ENCODE measurements at regions not wholly inside any gene's neighbourhood (a gene's known extent, or its start where the extent isn't known, plus 50 kb on each side); places are given as distances from the start of the nearest gene placed in this dataset.
"Not testable (repeated sequence)": the region's sequence is repeated elsewhere in the genome, so short reads cannot be mapped to it uniquely, and the experiment has no call there.

DNA sequence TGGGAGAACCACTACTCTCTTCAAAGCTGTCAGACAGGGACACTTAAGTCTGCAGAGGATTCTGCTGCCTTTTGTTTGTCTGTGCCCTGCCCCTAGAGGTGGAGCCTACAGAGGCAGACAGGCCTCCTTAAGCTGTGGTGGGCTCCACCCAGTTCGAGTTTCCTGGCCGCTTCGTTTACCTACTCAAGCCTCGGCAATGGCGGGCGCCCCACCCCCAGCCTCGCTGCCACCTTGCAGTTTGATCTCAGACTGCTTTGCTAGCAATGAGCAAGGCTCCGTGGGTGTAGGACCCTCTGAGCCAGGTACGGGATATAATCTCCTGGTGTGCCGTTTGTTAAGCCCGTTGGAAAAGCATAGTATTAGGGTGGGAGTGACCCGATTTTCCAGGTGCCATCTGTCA lies 267.9 kb upstream of the GRAMD2B start:
- not testable (repeated sequence) for H3K36me3 Mint-ChIP-seq; H3K27me3 Mint-ChIP-seq (ENCODE audit: low read depth in 3 of 3); H3K4me1 Mint-ChIP-seq; DNase-seq; H3K27ac Mint-ChIP-seq; H3K4me3 Mint-ChIP-seq
- H3K9me3 Mint-ChIP-seq = peaks cover 12 to 37% (median 24%) of the 10 kb centered on the region in 6 donors

DNA sequence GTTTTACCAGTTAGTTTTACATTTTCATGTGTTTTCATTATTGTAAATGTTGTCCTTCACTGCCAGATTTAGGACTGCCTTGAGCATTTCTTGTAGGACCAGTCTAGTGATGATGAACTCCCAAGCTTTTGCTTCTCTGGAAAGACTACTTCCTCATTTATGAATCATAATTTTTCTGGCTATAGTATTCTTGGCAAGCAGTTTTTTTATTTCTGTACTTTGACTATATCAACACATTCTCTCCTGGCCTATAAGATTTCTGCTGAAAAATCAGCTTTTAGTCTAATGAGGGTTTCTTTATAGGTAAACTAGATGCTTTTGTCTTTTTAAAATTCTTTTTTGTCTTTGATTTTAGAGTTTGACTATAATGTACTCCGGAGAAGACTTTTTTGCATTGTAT lies 256.8 kb upstream of the GRAMD2B start:
- H3K27me3 Mint-ChIP-seq (ENCODE audit: low read depth in 3 of 3) = no peaks in the 10 kb centered on the region
- H3K36me3 Mint-ChIP-seq = no peaks in the 10 kb centered on the region
- no peaks in the 10 kb centered on the region for H3K4me1 Mint-ChIP-seq
- H3K27ac Mint-ChIP-seq = no peak overlapping the region
- peaks cover 4 to 31% (median 22%) of the 10 kb centered on the region in 6 donors for H3K9me3 Mint-ChIP-seq
- no peak overlapping the region for H3K4me3 Mint-ChIP-seq
- no peak for DNase-seq

DNA sequence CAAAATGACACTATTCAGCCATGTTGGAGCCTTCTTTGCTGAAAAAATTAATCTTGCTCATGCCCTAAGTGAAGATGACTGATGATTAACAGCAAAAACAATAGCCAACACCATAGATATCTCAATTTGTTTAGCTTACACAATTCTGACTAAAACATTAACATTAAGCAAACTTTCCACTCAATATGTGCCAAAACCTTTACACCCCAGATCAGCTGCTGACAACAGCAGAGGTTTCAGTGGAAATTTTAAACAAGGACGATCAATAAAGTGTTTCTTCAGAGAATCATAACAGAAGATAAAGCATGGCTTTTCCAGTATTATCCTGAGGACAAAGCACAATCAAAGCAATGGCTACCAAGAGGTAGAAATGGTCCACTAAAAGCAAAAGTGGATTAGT lies 254.4 kb upstream of the GRAMD2B start:
- no peak overlapping the region for H3K27ac Mint-ChIP-seq
- DNase-seq = no peak
- no peaks in the 10 kb centered on the region for H3K36me3 Mint-ChIP-seq
- no peak overlapping the region for H3K4me3 Mint-ChIP-seq
- H3K4me1 Mint-ChIP-seq = no peaks in the 10 kb centered on the region
- H3K9me3 Mint-ChIP-seq = peaks cover 4 to 35% (median 26%) of the 10 kb centered on the region in 6 donors
- no peaks in the 10 kb centered on the region for H3K27me3 Mint-ChIP-seq (ENCODE audit: low read depth in 3 of 3)

DNA sequence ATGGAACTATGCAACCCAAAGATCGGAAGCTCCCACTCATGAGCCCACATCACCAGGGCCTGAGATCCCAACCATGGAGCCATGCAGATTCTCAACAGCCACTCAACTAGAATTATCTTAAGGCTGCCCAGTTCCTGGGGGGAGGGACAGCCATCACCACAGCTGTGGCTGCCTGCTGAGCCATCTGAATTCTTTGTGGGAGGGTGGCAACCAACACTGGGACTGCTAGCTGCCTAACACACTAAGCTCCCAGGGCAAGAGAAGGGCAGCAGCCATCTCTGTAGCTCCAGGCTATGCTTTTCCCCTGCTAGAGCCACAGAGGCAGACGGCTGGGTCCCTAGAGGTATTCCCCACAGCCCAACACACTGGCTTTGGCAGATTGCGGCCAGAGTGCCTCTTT lies 251.3 kb upstream of the GRAMD2B start:
- no peak for DNase-seq
- Mint-ChIP-seq H3K4me3 (no peak overlapping the region), H3K27ac (no peak overlapping the region), H3K4me1 (no peaks in the 10 kb centered on the region), H3K9me3 (peaks cover 8 to 32% (median 19%) of the 10 kb centered on the region in 6 donors), H3K27me3 (ENCODE audit: low read depth in 3 of 3) (no peaks in the 10 kb centered on the region), H3K36me3 (no peaks in the 10 kb centered on the region)

DNA sequence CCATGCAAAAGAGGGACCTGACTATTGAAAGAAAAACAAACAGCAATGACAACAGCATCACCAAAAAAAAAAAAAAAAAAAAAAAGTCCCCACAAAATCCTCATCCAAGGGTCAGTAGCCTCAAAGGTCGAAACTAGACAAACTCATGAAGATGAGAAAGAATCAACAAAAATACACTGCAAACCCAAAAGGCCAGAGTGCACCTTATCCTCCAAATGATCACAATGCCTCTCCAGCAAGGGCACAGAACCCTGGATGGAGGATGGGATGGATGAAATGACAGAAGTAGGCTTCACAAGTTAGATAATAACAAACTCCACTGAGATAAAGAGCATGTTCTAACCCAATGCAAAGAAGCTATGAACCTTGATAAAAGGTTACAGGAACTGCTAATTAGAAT lies 250.4 kb upstream of the GRAMD2B start:
- no peak for DNase-seq
- Mint-ChIP-seq H3K4me3 (no peak overlapping the region), H3K27ac (no peak overlapping the region), H3K36me3 (no peaks in the 10 kb centered on the region), H3K27me3 (ENCODE audit: low read depth in 3 of 3) (no peaks in the 10 kb centered on the region), H3K9me3 (peaks cover 7 to 26% (median 14%) of the 10 kb centered on the region in 6 donors), H3K4me1 (no peaks in the 10 kb centered on the region)

DNA sequence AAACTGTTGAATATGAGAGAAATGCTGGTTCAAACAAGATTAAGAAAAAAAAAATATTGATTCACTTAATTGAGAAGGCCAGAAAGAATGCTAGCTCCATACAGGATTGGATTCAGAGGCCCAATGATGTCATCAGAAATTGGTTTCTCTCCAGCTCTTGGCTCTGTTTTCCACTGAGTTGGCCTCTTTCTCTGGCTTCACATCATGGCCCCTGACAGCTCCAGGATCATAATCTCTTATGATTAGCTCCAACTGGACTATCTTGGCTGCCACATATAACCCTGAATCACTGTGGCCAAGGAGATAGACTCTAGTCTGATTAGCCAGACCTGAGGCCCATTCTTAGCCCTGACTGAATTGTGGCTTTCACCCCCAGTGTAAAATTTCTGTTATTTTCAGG lies 244.7 kb upstream of the GRAMD2B start:
- Mint-ChIP-seq H3K36me3 (no peaks in the 10 kb centered on the region), H3K27ac (no peak overlapping the region), H3K9me3 (peaks cover 0 to 14% (median 4%) of the 10 kb centered on the region in 6 donors), H3K4me3 (no peak overlapping the region), H3K27me3 (ENCODE audit: low read depth in 3 of 3) (no peaks in the 10 kb centered on the region), H3K4me1 (no peaks in the 10 kb centered on the region)
- no peak for DNase-seq

DNA sequence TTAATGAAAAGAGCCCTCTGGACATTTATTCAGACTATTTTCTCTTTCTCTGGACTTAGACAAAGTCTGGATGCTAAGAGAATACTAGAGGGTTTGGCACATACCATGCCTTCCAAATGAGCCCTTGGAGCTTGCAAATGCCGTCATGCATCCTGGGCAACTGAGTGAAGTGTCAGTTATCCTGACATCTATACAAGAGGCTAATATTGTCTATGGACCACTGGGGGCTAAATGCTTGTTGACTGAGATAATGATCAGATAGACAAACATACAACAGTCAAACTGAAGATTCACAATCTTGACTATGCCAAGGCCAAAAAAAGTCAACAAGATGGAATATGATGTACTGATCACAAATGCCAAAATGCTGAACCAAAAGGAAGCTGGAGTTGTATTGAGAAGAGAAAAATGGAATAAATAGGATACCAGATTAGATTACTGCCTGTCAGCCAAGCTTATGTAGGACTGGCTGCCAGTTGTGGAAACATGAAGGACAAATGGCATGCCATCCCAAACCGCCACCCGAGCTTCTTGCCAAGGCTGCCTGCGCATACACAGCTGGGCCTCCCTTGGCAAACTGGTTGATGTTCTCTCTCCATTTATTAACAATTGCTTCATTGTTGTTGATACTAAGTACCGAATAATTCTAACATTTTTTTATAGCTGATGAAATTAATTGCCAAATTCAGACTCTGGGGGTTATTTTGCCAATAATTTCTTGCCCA lies 240.1 kb upstream of the GRAMD2B start:
- H3K9me3 Mint-ChIP-seq = peaks cover 0 to 10% (median 4%) of the 10 kb centered on the region in 6 donors
- H3K4me1 Mint-ChIP-seq = no peaks in the 10 kb centered on the region
- DNase-seq = no peak
- H3K4me3 Mint-ChIP-seq = no peak overlapping the region
- H3K27me3 Mint-ChIP-seq (ENCODE audit: low read depth in 3 of 3) = peaks cover 0 to 3% (median 0%) of the 10 kb centered on the region in 3 donors
- H3K36me3 Mint-ChIP-seq = no peaks in the 10 kb centered on the region
- H3K27ac Mint-ChIP-seq = no peak overlapping the region

DNA sequence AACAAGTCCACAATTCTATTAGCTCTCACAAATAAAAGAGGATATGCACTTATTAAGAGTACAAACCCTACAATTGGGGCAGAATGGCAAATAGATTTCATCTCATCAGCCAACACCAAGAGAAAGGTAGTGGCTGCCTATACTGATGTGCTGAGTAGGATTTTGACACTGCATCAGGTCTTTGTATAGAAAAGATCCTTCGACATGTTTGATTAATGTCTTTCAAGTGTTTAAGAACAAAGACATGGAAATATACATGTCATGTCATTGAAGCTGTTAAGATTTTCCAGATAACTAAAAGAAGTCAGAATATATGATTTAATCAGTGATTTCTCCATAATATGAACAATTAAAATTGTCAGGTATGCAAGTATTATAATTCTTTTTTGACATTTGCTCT lies 238.7 kb upstream of the GRAMD2B start:
- Mint-ChIP-seq H3K27me3 (ENCODE audit: low read depth in 3 of 3) (peaks cover 0 to 3% (median 0%) of the 10 kb centered on the region in 3 donors), H3K4me1 (no peaks in the 10 kb centered on the region), H3K36me3 (no peaks in the 10 kb centered on the region), H3K9me3 (peaks cover 0 to 13% (median 5%) of the 10 kb centered on the region in 6 donors), H3K4me3 (no peak overlapping the region), H3K27ac (no peak overlapping the region)
- DNase-seq = no peak

DNA sequence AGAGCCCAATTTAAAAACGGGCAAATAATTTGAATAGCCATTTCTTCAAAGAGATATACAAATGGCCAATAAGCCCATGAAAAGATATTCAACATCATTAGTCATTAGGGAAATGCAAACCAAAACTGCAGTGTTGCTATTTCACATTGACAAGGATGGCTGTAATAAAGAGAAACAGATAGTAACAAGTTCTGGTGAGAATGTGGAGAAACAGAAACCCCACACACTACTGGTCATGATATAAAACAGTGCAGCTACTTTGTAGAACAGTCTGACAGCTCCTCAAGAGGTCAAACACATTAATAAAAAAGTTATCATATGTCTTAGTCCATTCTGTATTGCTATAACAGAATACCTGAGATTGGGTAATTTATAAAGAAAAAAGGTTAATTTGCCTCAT lies 237.0 kb upstream of the GRAMD2B start:
- Mint-ChIP-seq H3K36me3 (no peaks in the 10 kb centered on the region), H3K4me1 (no peaks in the 10 kb centered on the region), H3K27ac (no peak overlapping the region), H3K9me3 (peaks cover 0 to 17% (median 5%) of the 10 kb centered on the region in 6 donors), H3K4me3 (no peak overlapping the region), H3K27me3 (ENCODE audit: low read depth in 3 of 3) (peaks cover 0 to 3% (median 0%) of the 10 kb centered on the region in 3 donors)
- DNase-seq = no peak

DNA sequence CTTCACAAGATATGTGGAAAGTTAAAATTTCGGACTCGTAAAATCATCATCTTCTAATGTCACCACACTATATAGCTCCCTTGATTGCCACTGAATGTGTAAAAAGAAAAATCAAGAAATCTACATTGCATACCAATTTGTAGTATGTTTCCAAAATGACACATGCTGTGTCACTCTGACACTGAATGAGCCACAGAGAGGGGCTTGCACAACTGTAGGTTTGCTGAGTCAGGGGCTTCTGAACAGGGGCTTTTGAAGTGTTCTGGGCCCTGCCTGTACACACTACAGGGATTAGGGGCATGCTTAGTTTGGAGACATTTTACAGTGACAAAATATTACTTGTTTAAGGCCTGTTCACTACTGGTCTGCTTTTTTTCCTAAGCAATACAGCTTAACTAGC lies 234.4 kb upstream of the GRAMD2B start:
- Mint-ChIP-seq H3K4me3 (no peak overlapping the region), H3K27me3 (ENCODE audit: low read depth in 3 of 3) (peaks cover 0 to 3% (median 0%) of the 10 kb centered on the region in 3 donors), H3K27ac (no peak overlapping the region), H3K4me1 (no peaks in the 10 kb centered on the region), H3K36me3 (no peaks in the 10 kb centered on the region), H3K9me3 (peaks cover 0 to 12% (median 6%) of the 10 kb centered on the region in 6 donors)
- DNase-seq = no peak

DNA sequence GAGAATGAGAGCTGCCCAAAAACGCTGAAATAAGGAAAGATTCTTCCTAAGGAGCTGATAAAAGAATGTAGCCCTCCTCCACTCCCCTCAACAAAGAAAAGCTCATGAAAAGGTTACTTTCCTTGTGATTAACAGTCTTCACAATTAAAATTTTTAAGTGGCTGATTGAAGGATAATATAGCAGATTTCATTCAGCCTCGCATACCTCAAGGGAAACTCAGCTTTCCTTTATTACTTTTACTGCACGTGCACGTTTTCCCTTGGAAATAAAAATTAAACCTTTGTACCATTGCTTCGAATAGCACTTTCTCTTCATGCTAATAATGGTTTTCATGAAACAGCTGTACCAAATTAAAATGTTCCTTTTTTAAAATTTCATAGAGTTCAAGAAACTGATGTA lies 234.0 kb upstream of the GRAMD2B start:
- Mint-ChIP-seq H3K4me1 (no peaks in the 10 kb centered on the region), H3K27ac (no peak overlapping the region), H3K9me3 (peaks cover 0 to 12% (median 6%) of the 10 kb centered on the region in 6 donors), H3K27me3 (ENCODE audit: low read depth in 3 of 3) (peaks cover 0 to 3% (median 0%) of the 10 kb centered on the region in 3 donors), H3K36me3 (no peaks in the 10 kb centered on the region), H3K4me3 (no peak overlapping the region)
- no peak for DNase-seq

DNA sequence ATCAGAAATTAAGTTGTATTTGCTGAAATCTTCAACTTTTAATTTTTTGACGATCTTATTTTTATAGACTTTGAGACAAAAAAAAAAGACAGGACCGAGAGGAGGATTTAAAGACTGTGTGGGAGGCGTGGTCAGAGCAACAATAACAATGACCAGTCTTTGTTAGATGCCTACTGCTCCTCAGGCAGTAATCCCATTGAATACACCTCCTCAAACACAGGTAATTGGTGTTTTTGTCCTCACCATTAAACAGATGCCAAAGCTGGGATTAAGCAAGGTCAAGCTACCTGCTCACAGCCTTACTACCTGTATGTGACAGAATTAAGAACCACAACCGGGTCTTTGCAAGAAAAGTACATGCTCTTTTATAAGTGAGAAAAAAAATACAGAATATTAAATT lies 233.3 kb upstream of the GRAMD2B start:
- H3K4me1 Mint-ChIP-seq = no peaks in the 10 kb centered on the region
- H3K27me3 Mint-ChIP-seq (ENCODE audit: low read depth in 3 of 3) = peaks cover 0 to 3% (median 0%) of the 10 kb centered on the region in 3 donors
- H3K36me3 Mint-ChIP-seq = no peaks in the 10 kb centered on the region
- no peak for DNase-seq
- peaks cover 0 to 12% (median 8%) of the 10 kb centered on the region in 6 donors for H3K9me3 Mint-ChIP-seq
- H3K27ac Mint-ChIP-seq = no peak overlapping the region
- no peak overlapping the region for H3K4me3 Mint-ChIP-seq

DNA sequence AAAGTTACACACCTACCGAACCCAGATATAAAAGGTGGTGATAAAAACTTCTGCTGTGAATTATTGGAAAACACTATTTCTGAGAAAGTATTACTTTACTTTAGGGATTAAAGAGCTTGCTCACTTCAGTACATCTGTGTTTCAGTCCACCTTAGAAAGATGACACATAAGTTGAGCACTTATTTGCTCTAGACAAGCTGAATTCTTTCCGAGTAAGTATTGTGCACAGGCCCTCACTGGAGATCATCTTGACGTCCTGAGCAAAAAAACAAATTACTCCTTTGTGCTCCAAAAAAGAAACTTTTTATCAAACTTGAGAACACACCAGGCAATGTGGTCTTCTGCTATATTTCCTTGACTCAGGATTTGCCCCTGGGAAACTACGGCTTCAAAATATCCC lies 231.0 kb upstream of the GRAMD2B start:
- Mint-ChIP-seq H3K4me3 (no peak overlapping the region), H3K4me1 (no peaks in the 10 kb centered on the region), H3K27me3 (ENCODE audit: low read depth in 3 of 3) (no peaks in the 10 kb centered on the region), H3K27ac (no peak overlapping the region), H3K9me3 (peaks cover 0 to 12% (median 5%) of the 10 kb centered on the region in 6 donors), H3K36me3 (no peaks in the 10 kb centered on the region)
- no peak for DNase-seq

DNA sequence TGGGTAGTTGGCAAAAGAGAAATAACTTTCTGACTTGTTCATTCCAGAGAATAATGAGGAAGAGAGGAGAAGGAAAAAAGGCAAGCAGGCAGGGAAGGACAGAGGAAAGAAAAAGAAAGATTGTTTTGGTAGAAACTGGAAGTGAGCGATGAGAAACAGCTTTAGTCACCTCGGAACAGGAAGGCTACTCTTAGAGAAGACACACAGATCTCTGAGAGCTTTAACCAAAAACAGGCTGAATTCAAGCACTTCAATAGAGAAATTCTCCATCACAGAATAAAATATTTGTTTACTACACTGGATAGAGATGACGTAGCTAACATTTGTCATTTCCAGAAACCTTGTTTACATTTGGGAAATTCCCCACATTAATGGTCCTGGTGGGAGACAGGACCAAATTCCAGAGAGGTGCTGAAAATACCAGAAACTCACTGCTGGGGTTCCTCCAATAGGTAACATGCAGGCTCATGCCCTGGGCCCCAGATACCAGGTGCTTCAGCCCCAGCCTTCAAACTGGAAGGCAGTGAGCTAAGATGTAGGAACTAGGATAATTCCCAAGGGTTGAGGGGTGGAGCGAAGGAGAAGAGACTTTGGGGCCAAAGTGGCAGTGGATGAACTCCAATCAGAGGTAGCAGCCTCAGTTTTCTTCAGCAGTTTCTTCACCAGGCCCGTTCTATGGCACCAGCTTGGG lies 227.7 kb upstream of the GRAMD2B start:
- Mint-ChIP-seq H3K27ac (no peak overlapping the region), H3K9me3 (peaks cover 0 to 8% (median under 1%) of the 10 kb centered on the region in 6 donors), H3K4me1 (no peaks in the 10 kb centered on the region), H3K27me3 (ENCODE audit: low read depth in 3 of 3) (no peaks in the 10 kb centered on the region), H3K4me3 (no peak overlapping the region), H3K36me3 (no peaks in the 10 kb centered on the region)
- no peak for DNase-seq
